Cardiac fibroblast (primary cell): ENCODE measurements at regions not wholly inside any gene's neighbourhood (a gene's known extent, or its start where the extent isn't known, plus 50 kb on each side); places are given as distances from the start of the nearest gene placed in this dataset.
A peak's percentile ranks its signal among the peaks of the same experiment; 100 is the strongest.
"Not testable (repeated sequence)": the region's sequence is repeated elsewhere in the genome, so short reads cannot be mapped to it uniquely, and the experiment has no call there.

ENCODE experiments used
- DNase-seq, 2 donors: peaks; one replicate each; pipeline versions ENCODE4 v3.0.0 to v3.0.0-alpha.2; 2010; ENCODE audit warnings: low read depth in 2 of 2
- H3K4me3 ChIP-seq, 2 donors: replicated peaks in 1 of 2; 1 replicate in 1 of 2; 2 replicates in 1 of 2; pipeline ENCODE4 v1.5.1; 2011; ENCODE audit warnings: low read depth in 2 of 2, low read length in 2 of 2, mild to moderate bottlenecking in 2 of 2, moderate library complexity in 1 of 2
- CTCF ChIP-seq: IDR thresholded peaks from one replicate; pipeline ENCODE4 v1.5.1; 2011; ENCODE audit warnings: low read depth, mild to moderate bottlenecking, low read length, inconsistent platforms

GRCh38 chr4:131488772-131489171, 1660.3 kb upstream of the PCDH10 start:
- peak in 1 of 2 donors; percentile 19 for DNase-seq

GRCh38 chr4:131496211-131496610, 1652.9 kb upstream of the PCDH10 start:
- H3K4me3 ChIP-seq, DNase-seq: not testable (repeated sequence)

More at GRCh38 chr4:131488772-131489171, 1660.3 kb upstream of the PCDH10 start:
- no peak for TF ChIP-seq CTCF
- H3K4me3 ChIP-seq = no peak overlapping the region

GRCh38 chr4:131499141-131499873, 1649.8 kb upstream of the PCDH10 start:
- H3K4me3 ChIP-seq = no peak overlapping the region
- peak; percentile 52 to 82 for DNase-seq
- no peak for TF ChIP-seq CTCF

- H3K4me3 ChIP-seq = no peak overlapping the region
- DNase-seq = peak in 1 of 2 donors; percentile 45
- TF ChIP-seq CTCF = no peak
These were observed 1639.6 kb upstream of the PCDH10 start for GRCh38 chr4:131509521-131509920.

GRCh38 chr4:131526686-131527085, 1622.4 kb upstream of the PCDH10 start:
- DNase-seq = no peak
- no peak for TF ChIP-seq CTCF
- no peak overlapping the region for H3K4me3 ChIP-seq

- DNase-seq = no peak
- no peak for TF ChIP-seq CTCF
- H3K4me3 ChIP-seq = no peak overlapping the region
These were observed 1618.0 kb upstream of the PCDH10 start for GRCh38 chr4:131531087-131531486.

- H3K4me3 ChIP-seq = no peak overlapping the region
- no peak for TF ChIP-seq CTCF
- no peak for DNase-seq
These were observed 1614.0 kb upstream of the PCDH10 start for GRCh38 chr4:131534944-131535645.
